NAMALWA (cell line): ENCODE measurements at regions not wholly inside any gene's neighbourhood (a gene's known extent, or its start where the extent isn't known, plus 50 kb on each side); places are given as distances from the start of the nearest gene placed in this dataset.
A peak's percentile ranks its signal among the peaks of the same experiment; 100 is the strongest.

Experiments
- DNase-seq: peaks from one replicate; pipeline ENCODE4 v3.0.0-alpha.2; 2015; ENCODE audit warnings: low spot score

DNA sequence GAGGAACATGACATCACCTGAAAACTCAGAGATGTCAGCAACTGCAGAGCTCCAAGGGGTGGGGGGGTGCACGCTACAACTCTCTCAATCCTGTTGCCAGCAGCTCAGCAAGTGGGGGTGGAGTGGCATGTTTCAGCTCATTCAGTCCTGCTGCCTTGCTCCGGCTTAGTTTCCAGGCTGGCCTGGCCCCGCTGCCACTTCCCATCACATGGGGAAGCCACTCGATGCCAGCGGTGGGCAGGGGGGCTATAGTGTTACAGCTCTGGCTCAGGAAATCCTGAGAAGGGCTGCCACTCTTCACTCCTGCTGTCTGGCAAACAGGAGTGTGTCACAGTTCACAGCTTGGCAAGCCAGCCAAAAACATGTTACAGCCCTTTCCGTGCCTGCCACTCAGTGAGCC lies 356.5 kb upstream of the GULP1 start:
- DNase-seq, result no peak

DNA sequence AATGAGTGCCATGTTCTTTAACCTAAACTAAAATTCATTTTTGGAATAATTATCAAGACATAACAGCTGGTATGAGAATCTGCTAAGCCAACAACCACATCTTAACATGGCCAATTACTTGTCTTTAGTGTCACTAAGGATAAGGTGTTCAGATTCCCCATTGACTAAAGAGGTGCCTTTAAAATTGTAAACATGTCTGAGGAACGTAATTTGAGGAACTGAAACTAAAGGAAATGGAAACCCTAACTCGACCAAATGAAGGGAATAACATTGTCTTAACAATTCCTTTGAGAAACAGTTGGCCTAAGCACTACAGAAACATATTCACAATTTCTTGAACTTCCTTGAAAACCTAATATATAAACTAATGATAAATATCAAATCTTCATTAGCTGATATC lies 355.4 kb upstream of the GULP1 start:
- DNase-seq, result peak; percentile 10

DNA sequence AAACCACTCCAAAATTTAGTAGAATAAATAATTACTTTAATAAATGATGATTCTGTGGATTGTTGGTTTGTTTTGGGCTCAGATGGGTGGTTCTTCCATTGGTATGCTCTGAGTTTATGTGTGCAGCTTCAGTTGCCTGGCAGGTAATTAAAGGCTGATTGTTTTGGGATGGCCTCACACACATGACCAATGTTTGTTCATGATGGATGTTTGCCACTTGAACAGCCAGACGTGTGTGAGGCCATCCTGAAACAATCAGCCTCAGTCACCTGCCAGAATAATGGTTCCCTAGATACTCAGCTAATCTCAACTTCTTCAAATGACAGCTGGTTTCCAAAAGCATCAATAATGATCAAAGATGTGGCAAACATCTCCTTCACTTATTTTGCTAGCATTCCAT lies 352.5 kb upstream of the GULP1 start:
- DNase-seq, result no peak

DNA sequence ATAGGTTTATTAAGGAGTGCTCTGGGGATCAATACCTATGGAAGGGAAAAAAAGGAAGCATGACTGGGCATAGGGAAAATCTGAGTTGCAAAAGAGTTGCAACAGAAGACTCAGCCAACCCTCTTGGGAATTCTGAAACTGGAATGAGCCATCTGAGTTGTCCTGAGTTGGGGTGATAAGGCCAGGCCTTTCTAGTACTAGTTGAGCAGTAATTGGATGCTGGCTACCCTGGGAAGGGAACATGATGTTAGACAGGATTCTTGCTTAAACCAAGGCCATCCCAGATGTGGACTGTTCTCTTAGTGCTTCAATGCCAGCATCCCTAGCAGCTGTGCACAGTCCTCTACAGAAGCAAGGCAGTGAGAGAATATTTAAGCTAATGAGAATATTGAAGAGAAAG lies 348.8 kb upstream of the GULP1 start:
- no peak for DNase-seq

DNA sequence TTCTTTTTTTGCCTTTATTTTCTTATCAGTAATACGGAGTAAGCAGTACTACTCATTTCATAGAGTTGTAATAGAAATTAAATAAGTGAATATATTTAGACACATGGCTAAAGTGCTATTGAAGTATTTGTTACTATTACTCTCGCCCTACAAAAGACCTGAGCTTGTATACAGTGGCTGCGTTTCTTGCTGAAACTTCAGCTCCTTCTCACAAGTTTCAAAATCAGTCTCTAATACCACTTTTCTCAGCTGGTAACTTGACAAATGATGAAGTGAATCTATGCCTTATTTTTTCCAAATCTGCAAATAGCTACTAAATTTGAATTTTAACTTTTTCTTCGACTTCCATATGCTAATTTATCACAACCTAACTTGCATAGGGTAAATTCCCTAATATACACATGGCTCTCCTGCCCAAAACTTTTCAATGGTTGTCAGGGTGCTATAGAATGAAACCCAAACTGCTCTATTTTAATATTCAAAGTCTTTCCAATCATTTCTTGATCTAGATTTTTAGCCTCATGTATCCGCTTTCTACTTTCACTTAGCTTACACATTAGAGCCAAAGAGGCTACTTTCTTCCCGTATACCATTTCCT lies 347.8 kb upstream of the GULP1 start:
- no peak for DNase-seq

DNA sequence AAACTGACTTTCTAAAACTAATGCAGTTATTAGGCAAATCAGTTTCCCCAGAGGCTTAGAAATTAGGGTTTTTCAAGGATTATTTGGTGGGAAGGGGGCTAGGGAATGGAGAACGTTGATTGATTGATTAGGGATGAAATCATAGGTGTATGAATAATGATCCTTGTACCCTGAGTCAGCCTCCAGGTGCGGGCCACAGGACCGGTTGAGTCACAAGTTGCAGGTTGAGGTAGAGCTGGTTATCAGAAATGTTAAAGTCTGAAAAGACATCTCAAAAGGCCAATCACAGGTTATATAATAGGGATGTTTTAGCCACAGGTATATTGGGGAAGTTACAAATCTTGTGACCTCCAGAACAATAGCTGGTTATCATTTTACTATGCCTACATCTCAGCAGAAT lies 341.8 kb upstream of the GULP1 start:
- DNase-seq, result no peak

DNA sequence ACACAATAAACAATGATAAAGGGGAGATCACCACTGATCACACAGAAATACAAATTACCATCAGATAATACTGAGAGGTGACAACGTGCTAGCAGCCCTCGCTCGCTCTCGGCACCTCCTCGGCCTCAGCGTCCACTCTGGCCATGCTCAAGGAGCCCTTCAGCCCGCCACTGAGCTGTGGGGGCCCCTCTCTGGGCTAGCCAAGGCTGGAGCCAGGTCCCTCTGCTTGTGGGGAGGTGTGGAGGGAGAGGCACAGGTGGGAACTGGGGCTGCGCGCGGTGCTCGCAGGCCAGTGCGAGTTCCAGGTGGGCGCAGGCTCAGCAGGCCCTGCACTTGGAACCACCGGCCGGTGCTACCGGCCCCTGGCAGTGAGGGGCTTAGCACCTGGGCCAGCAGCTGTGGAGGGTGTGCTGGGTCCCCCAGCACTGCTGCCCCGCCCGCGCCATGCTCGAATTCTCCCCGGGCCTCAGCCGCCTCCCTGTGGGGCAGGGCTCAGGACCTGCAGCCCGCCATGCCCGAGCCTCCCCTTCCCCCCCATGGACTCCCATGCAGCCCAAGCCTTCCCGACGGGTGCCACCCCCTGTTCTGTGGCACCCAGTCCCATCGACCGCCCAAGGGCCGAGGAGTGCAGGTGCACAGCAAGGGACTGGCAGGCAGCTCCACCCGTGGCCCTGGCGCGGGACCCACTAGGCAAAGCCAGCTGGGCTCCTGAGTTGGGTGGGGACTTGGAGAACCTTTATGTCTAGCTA lies 340.0 kb upstream of the GULP1 start:
- DNase-seq, result no peak

DNA sequence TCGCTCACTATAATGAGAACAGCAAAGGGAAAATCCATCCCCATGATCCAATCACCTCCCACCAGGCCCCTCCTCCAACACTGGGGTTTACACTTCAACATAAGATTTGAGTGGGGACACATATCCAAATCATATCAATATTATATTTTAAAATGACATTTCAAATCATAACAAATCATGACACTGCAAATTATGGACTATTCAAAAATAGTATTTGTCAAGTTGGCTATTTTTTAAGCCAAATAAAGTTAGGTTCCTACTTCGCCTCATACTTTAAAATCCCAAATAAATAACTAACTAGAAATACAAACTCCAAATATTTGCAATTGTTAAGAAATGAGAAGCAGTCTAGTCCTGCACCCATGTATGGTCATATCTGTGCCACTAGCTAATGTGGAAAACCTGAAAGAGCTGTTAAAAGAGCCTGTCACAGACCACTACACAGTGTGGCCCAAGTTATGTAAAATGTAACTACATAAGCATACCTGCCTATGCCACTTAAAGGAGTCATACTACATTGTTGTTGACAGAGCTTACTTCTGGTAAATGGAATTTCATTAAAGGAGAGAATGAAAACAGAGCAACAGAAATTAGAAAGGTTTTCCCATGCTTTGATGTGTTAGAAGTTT lies 334.7 kb upstream of the GULP1 start:
- no peak for DNase-seq

DNA sequence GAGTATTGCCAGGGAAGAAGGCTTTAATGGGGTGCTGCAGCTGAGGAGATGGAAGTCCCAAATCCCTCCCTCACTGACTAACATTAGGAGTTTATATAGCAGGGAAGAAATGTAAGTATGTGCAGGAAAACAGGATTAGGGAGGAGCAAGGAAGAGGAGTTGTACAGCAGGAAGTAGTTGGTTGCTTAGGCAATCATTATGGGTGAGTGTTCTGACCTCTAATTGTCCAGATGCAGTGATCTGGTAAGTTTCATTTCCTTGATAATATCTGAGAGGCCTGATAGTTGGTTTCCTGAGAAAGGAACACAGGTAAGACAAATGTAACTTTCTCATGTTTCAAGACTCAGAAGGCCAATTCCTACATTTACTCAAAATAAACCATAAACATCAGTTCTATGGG lies 331.9 kb upstream of the GULP1 start:
- no peak for DNase-seq

DNA sequence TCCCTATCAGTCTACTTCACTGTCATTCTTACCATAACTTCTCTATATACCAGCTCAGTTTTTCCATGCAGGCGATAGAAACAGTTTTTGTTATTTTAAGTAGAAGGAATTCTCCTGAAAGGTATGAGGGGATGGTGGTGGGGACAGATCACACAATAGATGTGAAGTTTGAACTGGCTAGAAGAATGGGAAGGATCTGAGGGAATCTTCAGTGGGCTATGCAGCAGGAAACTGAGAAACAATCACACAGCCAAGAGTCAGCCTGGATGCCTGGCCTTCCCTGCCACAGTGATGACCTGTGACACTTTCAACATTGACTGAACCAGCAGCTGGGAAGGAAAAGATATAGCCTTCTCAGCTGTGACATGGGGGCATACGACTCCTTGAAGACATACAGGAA lies 329.1 kb upstream of the GULP1 start:
- DNase-seq, result no peak

DNA sequence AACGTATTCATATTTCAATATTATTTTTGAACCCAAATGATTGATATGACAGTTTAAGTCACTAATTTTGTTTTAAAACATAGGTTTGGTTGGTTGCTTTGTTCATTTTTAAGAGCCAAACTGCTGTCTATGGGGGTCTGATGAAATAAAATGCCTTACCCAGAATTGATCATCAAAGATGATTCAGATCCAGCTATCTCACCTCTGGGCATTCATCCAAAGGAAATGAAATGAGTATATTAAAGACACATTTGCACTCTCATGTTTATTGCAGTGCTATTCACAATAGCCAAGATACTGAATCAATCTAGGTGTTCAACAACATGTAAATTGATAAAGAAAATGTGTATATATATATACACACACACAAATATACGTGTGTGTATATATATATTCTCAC lies 326.9 kb upstream of the GULP1 start:
- DNase-seq, result no peak

DNA sequence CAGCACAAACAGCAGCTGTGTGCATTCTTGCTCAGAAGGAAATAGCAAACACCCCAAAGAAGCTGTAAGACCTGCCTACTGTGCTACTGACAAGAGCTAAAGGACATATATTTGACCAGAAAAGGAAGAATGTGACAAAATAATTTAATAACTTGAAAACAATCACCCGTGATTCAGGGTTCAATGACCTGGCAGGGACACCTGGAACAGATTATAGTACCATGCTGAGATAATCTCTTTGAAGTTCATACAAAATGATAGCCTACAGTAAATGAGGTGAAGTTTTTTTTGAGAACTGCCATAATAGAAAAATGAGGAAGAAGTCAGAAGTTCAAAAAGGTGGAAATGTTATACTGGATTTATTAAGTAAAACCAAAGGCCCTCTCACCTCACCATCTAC lies 324.8 kb upstream of the GULP1 start:
- DNase-seq, result no peak

DNA sequence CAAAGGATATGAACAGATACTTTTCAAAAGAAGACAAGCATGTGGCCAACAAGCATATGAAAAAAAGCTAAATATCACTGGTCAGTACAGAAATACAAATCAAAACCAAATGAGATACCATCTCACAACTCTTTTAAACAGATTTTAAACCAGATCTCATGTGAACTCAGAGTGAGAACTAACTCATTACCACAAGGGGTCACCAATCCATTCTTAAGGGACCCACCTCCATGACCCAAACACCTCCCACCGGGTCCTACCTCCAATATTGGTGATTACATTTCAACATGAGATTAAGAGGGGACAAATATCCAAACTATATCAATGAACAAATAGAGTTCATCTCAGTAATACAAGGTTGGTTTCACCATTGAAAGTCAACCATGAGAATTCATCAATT lies 319.8 kb upstream of the GULP1 start:
- DNase-seq, result peak; percentile 23

DNA sequence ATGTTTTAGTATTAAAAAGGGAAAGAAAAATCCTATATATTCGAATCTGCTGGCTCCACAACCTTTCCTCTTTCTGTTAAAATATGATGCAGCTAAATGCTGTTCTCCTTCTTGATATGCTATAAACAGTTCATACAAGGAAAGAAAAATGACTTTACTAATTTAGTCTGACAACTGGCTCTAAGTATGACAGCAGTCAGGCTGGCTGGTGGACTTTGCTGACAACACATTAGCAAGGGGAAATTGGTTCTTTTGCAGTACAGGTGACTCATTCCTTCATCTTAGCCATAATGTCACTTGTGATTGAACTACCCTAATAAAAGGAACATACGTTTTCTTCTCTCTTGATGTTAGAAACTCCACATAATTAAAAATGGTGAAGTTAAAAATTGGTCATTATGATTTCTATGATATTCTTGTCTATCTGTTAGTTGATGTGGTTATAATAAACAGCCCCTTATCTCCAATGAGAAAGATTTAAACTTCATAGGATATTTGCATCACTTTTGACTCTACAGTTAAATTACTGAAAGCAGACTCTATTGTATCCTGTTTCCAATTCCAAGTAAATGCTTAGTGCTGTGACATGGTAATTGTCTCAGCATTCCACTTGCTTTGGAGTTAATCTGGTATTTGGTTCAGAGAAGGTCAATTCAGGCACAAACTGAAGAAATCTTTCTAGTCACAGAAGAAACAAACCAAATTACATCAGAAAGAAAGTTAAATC lies 315.3 kb upstream of the GULP1 start:
- no peak for DNase-seq

DNA sequence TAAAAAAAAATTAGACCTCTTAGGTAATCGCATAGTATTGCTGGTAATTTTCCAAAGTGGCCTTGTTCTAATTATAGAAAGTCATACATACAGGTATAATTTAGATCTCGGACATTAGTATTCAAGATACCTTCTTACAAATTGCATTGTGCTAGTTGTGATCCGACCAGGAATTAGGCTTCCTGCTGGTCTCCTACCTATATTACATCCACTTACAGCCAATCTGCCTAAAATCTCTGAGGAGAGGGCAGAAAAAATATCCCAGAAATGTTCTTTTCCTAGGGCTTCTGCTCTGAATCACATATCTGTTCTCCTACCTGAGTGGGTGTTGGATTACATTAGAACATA lies 314.7 kb upstream of the GULP1 start:
- no peak for DNase-seq

DNA sequence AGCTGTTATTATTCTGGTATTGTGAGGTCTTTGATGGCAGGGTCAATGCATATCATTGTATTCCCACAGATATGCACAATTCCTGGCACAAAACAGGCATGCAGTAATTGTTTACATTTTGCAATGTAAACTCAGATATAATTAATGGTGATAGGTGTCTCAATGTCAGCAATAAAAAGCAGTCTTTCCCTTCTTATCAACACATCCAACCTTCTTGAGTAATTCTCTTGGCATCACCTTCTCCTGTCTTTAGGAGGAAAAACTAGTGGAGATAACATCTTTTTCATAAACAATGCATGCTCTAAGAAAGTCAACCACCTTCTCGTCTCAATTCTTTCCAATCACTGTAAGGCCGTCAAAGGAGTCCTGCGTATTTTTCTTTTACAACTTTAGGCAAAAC lies 313.3 kb upstream of the GULP1 start:
- no peak for DNase-seq

DNA sequence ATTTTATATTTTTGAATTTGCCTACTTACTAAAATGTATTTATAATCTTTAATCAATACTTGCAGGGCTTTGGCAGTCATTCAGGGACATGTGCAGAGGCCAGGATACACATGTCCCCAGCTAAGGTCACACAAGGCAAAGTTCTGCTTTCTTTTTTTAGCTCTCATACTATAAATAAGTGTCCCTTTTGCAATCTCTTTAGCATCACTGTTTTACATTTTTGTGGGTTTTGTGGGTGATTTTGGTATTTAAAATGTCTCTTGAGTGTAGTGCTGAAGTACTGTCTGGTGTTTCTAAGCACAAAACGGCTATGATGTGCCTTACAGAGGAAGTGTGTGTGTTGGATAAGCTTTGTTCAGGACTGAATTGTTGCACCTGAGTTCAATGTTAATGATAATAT lies 309.0 kb upstream of the GULP1 start:
- DNase-seq, result peak; percentile 60

DNA sequence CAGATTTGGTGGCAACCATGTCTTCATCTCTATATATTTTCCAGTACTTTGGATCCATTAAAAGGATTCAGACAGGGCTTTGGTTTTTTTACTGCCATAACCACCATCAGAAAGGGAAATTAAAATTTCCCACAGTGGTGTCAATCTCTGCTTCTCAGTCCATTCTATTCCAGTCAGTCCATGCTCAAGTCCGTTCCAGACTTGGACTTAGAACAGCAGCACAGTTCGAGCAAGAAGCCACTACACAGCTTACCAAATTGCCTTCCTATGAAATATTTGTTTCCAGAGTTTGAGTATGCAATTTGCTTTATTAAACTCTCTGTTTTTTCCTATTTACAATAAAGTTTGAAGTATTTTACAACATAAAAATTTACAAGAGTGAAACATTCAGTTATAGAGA lies 306.5 kb upstream of the GULP1 start:
- no peak for DNase-seq

DNA sequence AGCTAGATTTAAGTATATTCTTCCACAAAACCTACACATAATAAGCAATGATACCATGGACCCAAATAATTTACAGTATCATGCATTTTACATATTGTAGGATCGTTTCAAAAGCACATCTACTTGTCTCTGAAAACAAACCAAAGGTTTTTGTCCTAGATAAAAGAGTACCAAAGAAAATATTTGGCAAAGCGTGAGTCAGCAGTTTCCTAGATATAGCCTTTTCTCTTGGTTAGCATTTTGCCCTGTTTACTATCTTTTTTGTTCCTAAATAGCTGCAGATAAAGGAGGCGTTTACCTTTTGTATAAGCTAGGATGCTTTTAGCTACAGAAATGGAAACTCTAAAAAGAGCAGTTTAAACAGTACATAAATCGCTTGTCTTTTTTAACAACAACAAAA lies 305.8 kb upstream of the GULP1 start:
- no peak for DNase-seq

DNA sequence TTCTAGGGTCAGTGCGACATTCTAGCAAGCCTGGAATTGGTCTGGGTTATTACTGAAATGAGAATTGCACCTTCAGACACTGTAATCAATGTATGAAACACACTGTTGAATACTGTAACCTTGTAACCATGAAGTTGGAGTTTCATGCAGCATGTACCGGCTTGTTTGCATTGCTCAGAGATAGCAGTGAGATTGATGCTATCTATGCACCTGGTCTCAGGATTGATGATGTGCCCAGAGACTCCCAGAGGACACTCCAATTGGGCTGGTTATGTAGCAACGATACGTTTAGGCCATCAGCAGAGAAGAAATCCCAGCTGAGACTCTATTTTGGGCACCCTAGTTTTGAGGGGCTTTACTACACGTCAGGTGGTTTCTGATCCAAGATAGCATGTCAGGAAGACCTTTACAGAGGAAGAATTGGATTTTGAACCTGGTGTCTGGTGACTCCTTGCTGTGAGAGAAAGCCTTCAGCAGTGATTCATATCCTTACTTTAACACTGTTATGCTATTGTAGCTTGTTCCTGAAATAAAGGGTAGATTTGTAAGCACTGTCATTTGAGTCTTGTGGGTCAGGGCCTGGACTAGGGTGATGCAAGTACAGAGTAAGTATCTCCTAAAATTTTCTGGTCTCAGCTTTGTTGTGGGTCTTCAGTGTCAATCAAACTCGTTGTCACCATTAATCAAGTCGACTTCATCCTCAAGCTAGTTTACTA lies 305.1 kb upstream of the GULP1 start:
- no peak for DNase-seq

DNA sequence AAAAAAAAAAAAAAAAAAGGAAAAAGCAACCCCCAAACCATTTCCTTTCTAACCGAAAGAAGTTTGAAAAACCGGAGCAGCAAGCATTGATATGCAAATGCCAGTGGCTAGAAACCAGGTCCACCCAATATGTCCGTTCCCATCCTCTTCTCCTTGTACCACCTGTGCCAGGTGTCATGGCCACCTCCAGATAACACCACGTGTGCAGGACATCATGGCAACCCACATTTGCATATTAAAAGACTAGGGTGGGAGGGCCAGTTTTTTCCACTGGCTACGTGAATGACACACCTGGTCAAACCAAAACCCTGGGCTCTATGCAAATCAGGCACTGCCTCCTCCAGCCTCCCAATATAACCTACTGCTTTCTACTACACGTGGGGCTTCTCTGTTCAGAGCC lies 303.3 kb upstream of the GULP1 start:
- DNase-seq, result peak; percentile 20

DNA sequence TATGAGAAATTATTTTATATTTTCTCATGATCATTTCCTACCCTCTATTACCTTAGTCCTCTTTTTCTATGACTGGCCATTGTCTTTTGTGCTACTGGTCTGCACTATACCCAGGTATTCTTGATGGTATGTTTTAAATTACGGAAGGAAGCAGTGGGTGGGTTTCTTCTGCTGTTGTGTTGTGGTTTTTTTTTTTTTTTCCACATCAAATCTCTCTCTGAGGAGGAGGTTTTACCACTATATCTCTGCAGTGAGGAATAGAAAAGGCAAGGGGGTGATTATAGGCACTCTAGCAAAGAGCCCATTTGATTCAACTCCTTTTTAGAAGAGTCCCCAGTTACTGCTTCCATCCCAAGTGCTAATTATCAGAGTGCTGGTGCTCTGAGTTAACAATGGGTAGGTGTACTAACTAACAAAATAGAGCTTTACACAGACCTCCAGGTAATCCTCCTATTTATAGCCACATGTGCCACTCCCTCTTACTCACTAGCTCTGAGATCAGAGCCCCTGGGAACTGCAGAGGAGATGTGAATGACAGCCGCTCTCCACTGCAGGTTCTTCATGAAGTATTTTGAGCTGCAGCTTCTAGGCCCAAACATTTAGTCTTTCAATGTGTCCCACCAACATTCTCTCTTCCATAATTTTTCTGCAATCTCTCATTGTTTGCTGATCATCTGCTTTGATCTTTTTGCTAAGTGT lies 301.6 kb upstream of the GULP1 start:
- DNase-seq, result no peak
